Tibial artery (tissue), 4 donors: ENCODE measurements at regions not wholly inside any gene's neighbourhood (a gene's known extent, or its start where the extent isn't known, plus 50 kb on each side); places are given as distances from the start of the nearest gene placed in this dataset.

ENCODE experiments used
- DNase-seq, 2 donors: peaks; one replicate each; pipeline ENCODE4 v3.0.0-alpha.2; 2019
- H3K27ac ChIP-seq, 2 donors: fragments of 200-600 bp; sonication (generic) in 1 of 2; 1 replicate in 1 of 2; 2 replicates in 1 of 2; pipeline ENCODE4 v1.5.1; 2018 to 2019; ENCODE audit warnings: mild to moderate bottlenecking in 1 of 2
- H3K27me3 ChIP-seq, 2 donors: fragments of 200-600 bp; sonication (generic) in 1 of 2; one replicate each; pipeline versions ENCODE4 v1.5.1 to v1.6.0; 2016 to 2019
- H3K36me3 ChIP-seq, 3 donors: fragments of 200-600 bp; sonication (generic) in 2 of 3; one replicate each; pipeline ENCODE4 v1.5.1; 2016 to 2019; ENCODE audit warnings: mild to moderate bottlenecking in 2 of 3
- H3K4me1 ChIP-seq, 4 donors: fragments of 200-600 bp; sonication (generic) in 2 of 4; 1 replicate in 3 of 4; 2 replicates in 1 of 4; pipeline ENCODE4 v1.5.1; 2016 to 2019
- H3K4me3 ChIP-seq, 2 donors: fragments of 200-600 bp; sonication (generic) in 1 of 2; 1 replicate in 1 of 2; 2 replicates in 1 of 2; pipeline ENCODE4 v1.5.1; 2018 to 2019; ENCODE audit warnings: mild to moderate bottlenecking in 2 of 2
- H3K9me3 ChIP-seq, 3 donors: fragments of 200-600 bp; sonication (generic) in 1 of 3; one replicate each; pipeline ENCODE4 v1.5.1; 2016 to 2019
- intact Hi-C: fragments of 100-400 bp; cut with DNase I; formaldehyde crosslinking; loops from one replicate; pipeline ENCODE4 v1.15.0; 2023; ENCODE audit warnings: low total_unique reads
- TF ChIP-seq, protein P1 (sequence below), 2 experiments: fragments of 200-600 bp in 1 of 2; fragments of 450-650 bp in 1 of 2; IDR thresholded peaks; one replicate each; pipeline ENCODE4 v1.5.1; 2017 to 2019; ENCODE audit warnings: antibody characterized with exemption in 2 of 2, mild to moderate bottlenecking in 1 of 2, moderate library complexity in 1 of 2

DNA sequence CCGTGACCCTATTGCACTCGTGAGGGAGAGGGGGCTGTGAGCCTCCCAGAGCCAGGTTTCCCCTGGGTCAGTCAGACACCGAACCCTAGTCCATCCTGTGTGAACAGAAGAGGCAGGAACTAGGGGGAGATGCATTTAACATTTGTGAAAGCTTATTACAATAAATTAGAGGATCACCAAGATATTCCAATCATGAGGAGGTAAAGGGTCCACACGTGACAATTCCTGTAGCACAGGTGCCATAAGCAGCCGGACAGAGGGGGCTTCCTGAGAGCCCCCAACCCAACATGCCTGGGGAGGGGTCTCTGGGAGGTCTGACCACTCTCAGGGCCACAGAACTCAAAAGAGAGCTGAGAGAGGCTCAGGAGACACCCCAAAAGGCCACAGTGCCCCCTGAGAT lies 93.3 kb downstream of the KCNF1 start:
- no peak for DNase-seq
- intact Hi-C loops: no loop called here
- TF ChIP-seq, protein P1, sequence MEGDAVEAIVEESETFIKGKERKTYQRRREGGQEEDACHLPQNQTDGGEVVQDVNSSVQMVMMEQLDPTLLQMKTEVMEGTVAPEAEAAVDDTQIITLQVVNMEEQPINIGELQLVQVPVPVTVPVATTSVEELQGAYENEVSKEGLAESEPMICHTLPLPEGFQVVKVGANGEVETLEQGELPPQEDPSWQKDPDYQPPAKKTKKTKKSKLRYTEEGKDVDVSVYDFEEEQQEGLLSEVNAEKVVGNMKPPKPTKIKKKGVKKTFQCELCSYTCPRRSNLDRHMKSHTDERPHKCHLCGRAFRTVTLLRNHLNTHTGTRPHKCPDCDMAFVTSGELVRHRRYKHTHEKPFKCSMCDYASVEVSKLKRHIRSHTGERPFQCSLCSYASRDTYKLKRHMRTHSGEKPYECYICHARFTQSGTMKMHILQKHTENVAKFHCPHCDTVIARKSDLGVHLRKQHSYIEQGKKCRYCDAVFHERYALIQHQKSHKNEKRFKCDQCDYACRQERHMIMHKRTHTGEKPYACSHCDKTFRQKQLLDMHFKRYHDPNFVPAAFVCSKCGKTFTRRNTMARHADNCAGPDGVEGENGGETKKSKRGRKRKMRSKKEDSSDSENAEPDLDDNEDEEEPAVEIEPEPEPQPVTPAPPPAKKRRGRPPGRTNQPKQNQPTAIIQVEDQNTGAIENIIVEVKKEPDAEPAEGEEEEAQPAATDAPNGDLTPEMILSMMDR (IDR thresholded peaks at IDR 0.05): no peak

DNA sequence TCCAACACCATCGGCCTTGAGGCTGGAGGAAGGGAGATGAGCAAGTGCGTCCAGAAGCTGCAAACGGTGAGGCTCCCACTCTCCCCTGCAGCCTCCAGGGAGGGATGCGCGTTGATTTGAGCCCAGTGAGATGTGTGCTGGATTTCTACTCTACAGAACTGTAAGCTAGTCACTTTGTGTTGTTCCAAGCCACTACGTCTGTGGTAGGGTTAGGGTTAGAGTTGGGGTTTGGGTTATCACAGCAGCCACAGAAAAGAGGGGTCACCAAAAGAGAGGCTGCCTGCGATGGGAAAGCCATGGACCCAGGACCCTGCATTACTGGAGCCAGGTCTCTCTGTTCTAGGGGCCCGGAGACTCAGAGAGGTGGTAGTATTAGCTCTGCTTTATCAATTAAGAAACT lies 94.5 kb downstream of the KCNF1 start:
- Histone ChIP-seq H3K9me3 (peaks cover 0 to 4% (median under 1%) of the 10 kb centered on the region in 3 donors), H3K27ac (no peak overlapping the region), H3K4me1 (no peaks in the 10 kb centered on the region), H3K36me3 (no peaks in the 10 kb centered on the region), H3K4me3 (no peak overlapping the region), H3K27me3 (peaks cover 0 to 12% of the 10 kb centered on the region in 2 donors)
- TF ChIP-seq, protein P1 (IDR thresholded peaks at IDR 0.05): no peak
- intact Hi-C loops: no loop called here
- peak in 1 of 2 donors; percentile 19 for DNase-seq

More for the DNA sequence above, 93.3 kb downstream of the KCNF1 start:
- no peak overlapping the region for H3K4me3 ChIP-seq
- peaks cover 0 to 12% of the 10 kb centered on the region in 2 donors for H3K27me3 ChIP-seq
- H3K27ac ChIP-seq: no peak overlapping the region
- no peaks in the 10 kb centered on the region for H3K36me3 ChIP-seq
- H3K4me1 ChIP-seq: no peaks in the 10 kb centered on the region
- H3K9me3 ChIP-seq: no peaks in the 10 kb centered on the region

DNA sequence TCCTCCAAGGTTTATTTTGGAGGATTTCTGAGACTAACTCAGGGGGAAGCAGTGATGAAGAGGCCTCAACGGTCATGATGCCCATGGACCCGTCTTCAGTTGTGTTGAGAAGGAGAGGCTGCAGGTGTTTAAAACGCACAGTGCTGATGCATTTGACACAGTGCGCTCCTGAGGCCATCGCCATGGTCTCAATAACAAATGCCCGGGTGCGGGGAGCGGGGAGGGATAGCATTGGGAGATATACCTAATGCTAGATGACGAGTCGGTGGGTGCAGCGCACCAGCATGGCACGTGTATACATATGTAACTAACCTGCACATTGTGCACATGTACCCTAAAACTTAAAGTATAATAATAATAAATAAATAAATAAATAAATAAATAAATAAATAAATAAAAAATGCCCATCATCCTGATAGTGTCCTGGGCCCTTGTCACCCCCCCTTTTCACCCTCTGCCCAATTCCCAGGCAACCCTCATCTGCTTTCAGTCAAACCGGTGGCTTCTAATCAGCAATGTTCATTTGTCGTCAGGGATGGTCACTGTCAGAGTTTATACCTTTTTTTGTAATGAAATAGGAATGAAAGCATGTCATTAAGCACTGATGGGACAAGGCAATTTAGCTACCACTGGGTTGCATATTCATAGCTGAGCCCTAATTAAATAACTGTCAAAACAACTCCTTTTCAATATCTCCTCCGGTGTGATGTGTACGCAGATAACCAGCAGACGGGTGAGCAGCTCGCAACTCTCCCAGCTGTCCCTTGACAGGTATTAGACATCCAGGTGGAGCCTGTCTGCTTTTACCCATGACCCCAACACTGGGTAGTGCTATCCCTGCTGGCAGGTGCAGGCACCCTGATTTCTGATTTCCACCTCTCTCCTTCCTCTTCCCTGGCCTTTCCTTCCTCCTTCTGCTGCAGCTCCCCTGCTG lies 95.9 kb downstream of the KCNF1 start:
- Histone ChIP-seq H3K36me3 (no peaks in the 10 kb centered on the region), H3K4me3 (no peak overlapping the region), H3K4me1 (no peaks in the 10 kb centered on the region), H3K27ac (no peak overlapping the region), H3K9me3 (peaks cover 0 to 16% (median 9%) of the 10 kb centered on the region in 3 donors), H3K27me3 (peaks cover 0 to 10% of the 10 kb centered on the region in 2 donors)
- TF ChIP-seq, protein P1 (IDR thresholded peaks at IDR 0.05): no peak
- intact Hi-C loops: no loop called here
- peak in 1 of 2 donors; percentile 43 for DNase-seq

DNA sequence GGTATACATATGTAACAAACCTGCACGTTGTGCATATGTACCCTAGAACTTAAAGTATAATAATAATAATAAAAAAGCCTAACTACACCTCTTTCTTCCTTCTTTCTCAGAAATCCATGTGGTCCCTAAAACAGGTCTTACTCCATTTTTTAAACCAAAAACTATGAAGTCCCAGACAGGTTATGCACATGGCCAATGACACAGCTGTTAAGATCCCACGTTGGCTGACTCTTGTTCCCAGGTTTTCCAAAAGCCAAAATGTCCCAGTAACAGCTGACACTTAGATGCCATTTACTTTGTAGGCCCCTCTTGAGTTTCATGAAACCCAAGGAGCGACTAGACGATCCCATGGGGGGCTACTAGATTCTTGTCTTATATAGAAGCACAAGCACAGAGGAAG lies 97.0 kb downstream of the KCNF1 start:
- no peak for DNase-seq
- TF ChIP-seq, protein P1 (IDR thresholded peaks at IDR 0.05): no peak
- intact Hi-C loops: no loop called here
- no peaks in the 10 kb centered on the region for H3K4me1 ChIP-seq
- H3K4me3 ChIP-seq: no peak overlapping the region
- H3K36me3 ChIP-seq: no peaks in the 10 kb centered on the region
- no peak overlapping the region for H3K27ac ChIP-seq
- peaks cover 0 to 4% of the 10 kb centered on the region in 2 donors for H3K27me3 ChIP-seq
- peaks cover 0 to 16% (median 9%) of the 10 kb centered on the region in 3 donors for H3K9me3 ChIP-seq

DNA sequence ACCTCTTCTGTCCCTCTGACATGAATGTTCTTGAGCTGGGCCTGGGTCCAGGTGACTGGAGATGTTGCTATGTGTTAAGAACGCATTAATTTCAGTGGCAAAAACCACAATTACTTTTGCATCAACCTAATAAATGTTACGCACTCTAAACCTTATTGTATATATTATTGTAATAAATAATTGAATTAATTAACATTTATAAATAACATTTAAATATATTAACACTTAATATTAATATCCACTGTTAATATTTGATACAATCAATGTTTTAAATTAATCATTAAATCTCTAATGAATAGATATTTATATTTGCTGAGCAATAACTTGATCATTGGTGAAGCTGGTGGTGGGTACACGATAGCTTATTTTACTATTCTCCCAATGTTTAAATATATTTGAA lies 97.4 kb downstream of the KCNF1 start:
- no peak for DNase-seq
- Histone ChIP-seq H3K36me3 (no peaks in the 10 kb centered on the region), H3K9me3 (peaks cover 0 to 16% (median 9%) of the 10 kb centered on the region in 3 donors), H3K27ac (no peak overlapping the region), H3K27me3 (peaks cover 0 to 4% of the 10 kb centered on the region in 2 donors), H3K4me1 (no peaks in the 10 kb centered on the region), H3K4me3 (no peak overlapping the region)
- intact Hi-C loops: no loop called here
- TF ChIP-seq, protein P1 (IDR thresholded peaks at IDR 0.05): no peak
